Dermis blood vessel endothelial cell (primary cell): ENCODE measurements at regions not wholly inside any gene's neighbourhood (a gene's known extent, or its start where the extent isn't known, plus 50 kb on each side); places are given as distances from the start of the nearest gene placed in this dataset.
"Not testable (repeated sequence)": the region's sequence is repeated elsewhere in the genome, so short reads cannot be mapped to it uniquely, and the experiment has no call there.

Experiments used
- DNase-seq: peaks from one replicate; pipeline ENCODE4 v3.0.0; 2010

DNA sequence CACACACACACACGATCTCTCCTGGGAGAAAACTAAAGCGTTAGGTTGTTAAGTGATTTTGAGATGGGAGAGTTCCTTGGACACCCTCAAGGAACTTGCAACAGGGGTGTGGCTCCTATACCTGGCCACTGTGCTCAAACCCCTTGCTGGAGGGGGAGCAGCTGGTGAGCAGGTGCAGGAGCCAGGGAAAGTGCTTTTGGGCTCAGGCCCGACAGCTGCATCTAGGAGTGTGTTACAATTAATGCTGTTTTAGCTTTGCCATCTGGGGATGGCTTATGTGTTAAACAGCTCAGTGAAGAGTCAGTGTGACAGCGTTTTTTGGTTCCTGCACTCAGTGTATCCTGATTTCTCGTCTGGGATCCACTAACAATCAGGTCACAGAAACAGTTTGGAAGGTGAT is 510.8 kb downstream of the TRIB2 start:
- no peak for DNase-seq

DNA sequence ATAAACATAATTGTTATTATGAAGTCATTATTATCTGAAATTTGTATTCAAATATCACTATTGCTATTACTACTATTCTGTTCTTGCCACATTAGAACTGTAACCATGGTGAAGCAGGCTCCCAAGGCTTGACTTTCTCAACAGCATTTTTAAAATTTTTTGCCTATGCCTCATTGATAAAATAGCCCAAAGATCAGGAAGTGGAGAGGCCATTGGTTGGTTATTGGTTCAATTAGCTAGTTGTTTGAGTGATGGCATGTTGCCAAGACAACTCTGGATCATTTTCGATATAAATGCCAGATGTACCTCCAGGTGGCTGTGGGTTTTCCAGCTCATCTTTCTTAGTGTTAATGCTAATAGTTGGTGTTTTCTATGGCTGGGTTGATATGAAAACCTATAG is 513.5 kb downstream of the TRIB2 start:
- DNase-seq = no peak

DNA sequence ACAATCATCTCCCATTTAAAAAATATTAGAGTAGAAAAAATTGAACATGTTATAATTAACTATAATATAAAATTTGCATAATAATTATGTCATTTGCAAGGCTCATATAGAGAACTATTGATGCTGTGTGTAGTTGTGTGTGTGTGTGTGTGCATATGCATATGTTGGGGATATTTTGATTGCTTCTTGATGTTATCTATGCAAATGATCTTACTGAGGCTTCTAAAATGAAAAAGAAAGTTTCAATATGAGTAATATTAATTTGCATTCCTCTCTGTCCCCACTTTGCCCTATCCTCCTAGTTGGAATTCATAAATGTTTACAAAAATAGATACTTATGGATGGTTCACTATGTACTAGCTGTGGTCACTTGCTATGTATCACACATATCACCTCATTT is 523.3 kb downstream of the TRIB2 start:
- DNase-seq = no peak

DNA sequence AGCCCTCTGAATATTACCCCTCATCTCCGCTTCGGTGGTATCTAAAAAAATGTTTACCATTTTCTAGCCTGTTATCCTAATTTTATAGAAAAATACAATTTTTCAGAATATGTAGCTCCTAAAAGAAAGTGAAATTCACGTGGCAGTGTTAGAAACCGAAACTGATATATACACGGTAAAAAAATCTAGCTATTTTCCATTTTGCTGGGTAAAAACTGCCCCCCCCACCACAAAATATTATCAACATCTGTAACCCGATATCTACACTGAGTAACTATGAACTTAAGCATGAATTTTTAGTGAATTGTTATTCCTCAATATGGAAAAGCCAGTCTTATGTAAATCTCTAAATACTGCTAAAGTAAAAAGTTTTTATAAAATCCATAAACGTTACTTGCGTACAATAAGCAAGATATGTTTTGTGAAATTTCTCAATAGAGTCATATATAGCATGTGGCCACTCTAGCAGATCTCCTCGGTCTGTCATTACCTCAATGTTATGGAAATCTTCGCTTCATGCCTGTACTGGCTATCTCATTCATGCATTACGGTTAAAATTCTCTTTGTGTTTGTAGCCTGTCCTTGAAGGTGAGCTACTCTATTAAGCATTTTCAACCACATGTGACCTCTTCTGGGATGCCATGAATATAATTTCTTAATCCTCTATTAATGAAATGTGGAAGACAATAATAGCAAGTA is 524.2 kb downstream of the TRIB2 start:
- no peak for DNase-seq

DNA sequence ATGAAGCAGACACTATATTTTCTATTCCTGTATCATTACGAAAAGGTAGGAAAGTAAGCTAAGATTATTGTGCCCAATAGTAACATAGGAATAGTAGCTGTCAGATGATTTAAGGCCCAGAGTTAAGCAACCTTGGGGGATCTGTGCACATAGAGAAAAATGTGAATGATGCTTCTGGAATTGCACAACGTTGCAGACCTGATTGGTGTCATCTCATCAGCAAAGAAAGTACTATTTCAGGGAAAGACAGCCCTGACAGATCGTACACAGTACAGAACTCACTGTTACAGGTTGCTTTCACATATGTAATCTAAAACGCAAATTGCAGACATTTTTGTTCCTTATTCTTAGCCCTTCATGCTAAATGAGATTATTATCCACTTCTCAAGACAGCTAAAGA is 535.9 kb downstream of the TRIB2 start:
- DNase-seq = no peak

- no peak for DNase-seq
Measured at GRCh38 chr2:13255485-13255884, 538.7 kb downstream of the TRIB2 start.

DNA sequence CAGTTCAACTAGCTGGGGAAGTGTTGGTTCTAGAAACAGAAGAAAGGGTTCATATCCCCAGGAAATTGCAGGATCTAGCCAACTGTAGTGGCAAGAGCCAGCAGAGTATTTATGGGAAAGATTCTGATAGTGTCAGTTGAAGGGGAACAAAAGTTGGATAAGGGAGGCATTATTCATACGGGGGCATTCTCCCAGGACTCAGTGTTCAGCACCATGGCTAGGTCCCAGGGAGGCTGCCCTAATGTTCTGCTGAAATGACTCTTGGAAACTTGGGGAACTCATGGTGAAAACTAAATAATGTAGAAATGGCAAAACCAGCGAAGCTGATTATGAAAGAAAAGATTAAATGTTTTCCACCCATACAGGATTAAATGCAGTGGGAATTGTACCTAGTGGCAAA is 543.7 kb downstream of the TRIB2 start:
- no peak for DNase-seq

- no peak for DNase-seq
Measured at GRCh38 chr2:13266166-13266565, 549.4 kb downstream of the TRIB2 start.

DNA sequence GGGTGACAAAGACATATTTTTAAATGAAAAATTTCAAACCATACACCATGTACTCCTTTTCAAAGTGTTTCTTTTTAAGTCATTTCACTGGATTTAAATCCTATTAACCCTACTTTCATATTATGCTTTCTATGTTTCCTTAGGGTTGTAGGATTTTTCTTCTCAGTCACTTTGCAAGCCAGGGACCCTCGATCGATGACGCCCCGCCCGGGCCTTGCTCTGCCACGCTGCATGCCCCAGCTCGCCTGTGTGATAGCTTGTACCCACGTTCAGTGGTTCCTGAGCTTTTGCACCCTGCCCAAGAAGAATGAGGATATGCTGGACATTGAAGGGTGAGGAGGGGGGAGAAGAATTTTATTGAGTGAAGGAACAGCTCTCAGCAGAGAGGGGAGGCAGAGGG is 568.0 kb downstream of the TRIB2 start:
- no peak for DNase-seq

DNA sequence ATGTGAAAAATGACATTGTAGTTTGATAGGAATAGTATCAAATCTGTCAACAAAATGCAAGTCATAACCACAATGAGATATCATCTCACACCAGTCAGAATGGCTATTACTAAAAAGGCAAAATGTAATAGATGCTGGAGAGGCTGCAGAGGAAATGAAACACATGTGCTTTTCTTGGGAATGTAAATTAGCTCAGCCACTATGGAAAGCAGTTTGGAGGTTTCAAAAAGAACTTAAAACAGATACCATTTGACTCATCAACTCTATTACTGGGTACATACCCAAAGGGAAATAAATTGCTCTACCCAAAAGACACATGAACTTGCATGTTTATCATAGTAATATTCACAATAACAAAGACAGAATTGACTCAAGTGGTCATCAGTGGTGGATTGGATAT is 572.6 kb downstream of the TRIB2 start:
- no peak for DNase-seq

- DNase-seq = not testable (repeated sequence)
Measured at GRCh38 chr2:13308478-13308805, 591.7 kb downstream of the TRIB2 start.

- DNase-seq = no peak
Measured at GRCh38 chr2:13308989-13309388, 592.3 kb downstream of the TRIB2 start.

- DNase-seq = no peak
Measured at GRCh38 chr2:13332060-13332459, 615.3 kb downstream of the TRIB2 start.

DNA sequence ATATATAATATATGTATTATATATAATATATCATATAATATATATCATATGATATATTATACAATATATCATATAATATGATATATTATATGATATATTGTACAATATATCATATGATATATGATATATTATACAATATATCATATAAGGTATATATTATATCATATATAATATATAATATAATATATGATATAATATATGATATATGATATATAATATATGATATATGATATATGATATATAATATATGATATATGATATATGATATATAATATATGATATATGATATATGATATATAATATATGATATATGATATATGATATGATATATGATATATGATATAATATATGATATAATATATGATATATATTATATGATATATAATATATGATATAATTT is 617.3 kb downstream of the TRIB2 start:
- DNase-seq = not testable (repeated sequence)

DNA sequence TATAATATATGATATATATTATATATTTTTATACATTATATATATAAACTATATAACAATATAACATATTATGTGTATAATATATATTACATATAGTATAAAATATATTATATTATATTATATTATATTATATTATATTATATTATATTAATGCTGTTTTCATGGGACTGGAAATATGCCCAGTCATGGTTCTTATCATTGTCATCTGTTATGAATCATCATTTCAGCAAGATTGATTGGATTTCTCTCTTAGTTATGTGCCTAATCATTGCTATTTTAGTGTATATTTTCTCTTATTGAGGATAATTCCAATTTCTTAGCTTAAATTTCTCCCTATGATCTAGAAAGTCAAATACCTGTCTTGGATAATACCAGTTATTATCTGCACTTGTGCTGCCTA is 617.8 kb downstream of the TRIB2 start:
- no peak for DNase-seq

- no peak for DNase-seq
Measured at GRCh38 chr2:13335862-13336535, 619.3 kb downstream of the TRIB2 start.

DNA sequence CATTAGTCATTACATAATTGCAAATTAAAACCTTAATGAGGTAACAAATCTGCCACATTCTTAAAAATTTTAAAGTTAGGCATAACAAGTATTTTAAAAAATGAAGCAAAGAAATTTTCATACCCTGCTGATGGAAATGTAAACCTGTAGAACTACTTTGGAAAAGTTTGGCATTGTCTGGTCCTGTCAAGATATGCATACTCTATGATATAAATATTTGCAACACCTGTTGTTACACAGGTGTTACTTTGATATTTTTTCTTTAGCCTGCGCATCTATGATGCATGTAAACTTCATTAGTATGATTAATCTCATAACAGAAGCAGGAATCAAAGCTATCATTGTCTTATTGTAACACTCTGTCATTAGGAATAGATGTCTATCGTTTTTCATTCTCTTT is 634.3 kb downstream of the TRIB2 start:
- DNase-seq = no peak

GRCh38 chr2:13353083-13353482 is 636.3 kb downstream of the TRIB2 start:
- no peak for DNase-seq

GRCh38 chr2:13354031-13354430 is 637.3 kb downstream of the TRIB2 start:
- no peak for DNase-seq

DNA sequence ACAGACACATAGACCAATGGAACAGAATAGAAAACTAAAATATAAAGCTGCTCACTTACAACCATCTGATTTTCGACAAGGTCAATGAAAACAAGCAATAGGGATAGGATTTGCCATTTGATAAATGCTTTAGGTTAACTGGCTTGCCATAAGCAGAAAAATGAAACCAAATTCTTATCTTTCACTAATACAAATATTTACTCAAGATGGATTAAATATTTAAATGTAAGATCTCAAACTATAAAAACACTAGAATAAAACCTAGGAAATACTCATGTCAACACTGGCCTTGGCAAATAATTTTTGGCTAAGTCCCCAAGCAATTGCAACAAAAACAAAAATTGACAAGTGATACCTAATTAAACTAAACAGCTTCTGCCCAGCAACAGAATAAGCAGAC is 665.2 kb downstream of the TRIB2 start:
- DNase-seq = not testable (repeated sequence)

GRCh38 chr2:13389172-13389571 is 672.4 kb downstream of the TRIB2 start:
- DNase-seq = not testable (repeated sequence)

DNA sequence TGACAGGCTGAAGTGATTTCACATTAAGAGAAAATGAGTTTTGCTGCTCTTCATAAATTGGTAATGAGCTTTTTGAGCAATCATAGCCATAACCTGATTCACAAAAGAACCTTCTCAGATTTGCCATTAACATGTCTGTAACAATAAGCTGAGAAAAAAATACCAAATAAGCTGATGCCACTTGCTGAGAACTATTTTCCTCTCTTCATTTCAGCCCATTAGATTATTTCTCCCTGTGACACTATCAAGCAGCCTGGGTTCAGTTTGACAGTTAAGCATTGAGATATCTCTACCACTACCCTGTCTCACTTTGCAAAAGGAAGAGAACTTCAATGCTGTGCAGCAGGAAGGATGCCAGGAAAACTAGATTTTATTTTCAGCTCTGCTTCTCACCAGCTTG is 673.9 kb downstream of the TRIB2 start:
- no peak for DNase-seq

- DNase-seq = no peak
Measured at GRCh38 chr2:13401312-13401711, 684.6 kb downstream of the TRIB2 start.

GRCh38 chr2:13413989-13414388 is 697.3 kb downstream of the TRIB2 start:
- no peak for DNase-seq

DNA sequence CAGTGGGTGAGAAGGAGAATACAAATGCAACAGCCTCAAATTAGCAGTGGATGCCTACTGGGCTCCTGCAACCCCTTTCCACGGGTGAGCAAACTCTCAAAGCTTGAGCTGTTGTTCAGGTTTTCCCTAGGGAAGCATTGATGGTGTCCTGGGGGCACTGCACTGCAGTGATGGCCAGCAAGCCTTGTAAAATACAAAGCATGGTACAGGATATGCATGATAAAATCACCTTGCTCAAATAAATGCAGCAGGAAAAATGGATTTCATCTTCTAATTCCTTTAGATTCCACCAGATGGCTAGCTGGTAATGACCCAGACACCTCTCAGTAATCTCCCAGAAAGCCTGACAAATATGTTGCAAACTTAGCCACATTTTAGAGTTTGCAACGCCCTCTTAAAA is 698.2 kb downstream of the TRIB2 start:
- no peak for DNase-seq
